Endothelial cell of umbilical vein (primary cell): ENCODE measurements at regions not wholly inside any gene's neighbourhood (a gene's known extent, or its start where the extent isn't known, plus 50 kb on each side); places are given as distances from the start of the nearest gene placed in this dataset.

Experiments
- BruUV-seq: library from RNA; stranded (reverse); fragments of 400-500 nt; replicated peaks from 2 replicates; lab custom pipeline; 2021; lab: Mats Ljungman, UMichigan
- CTCF ChIA-PET: fragments of 300-600, 350-600 bp; sonication (Branson Sonifier 250); formaldehyde crosslinking; loops from one replicate; lab custom pipeline; 2021; ENCODE audit warnings: antibody characterized with exemption, inconsistent platforms; lab: Charles Lee
- POLR2A ChIA-PET: fragments of 300-600, 350-600 bp; sonication (Branson Sonifier 250); formaldehyde crosslinking; loops from one replicate; lab custom pipeline; 2021; ENCODE audit warnings: antibody characterized with exemption, inconsistent platforms; lab: Charles Lee
- DNase-seq: peaks from one replicate; pipeline ENCODE4 v3.0.0-alpha.2; 2011; ENCODE audit warnings: low read depth, low spot score
- FAIRE-seq: peaks from 2 replicates; lab custom pipeline; 2011; peaks lifted over from hg19 to GRCh38; lab: Jason Lieb, UNC
- H2AFZ ChIP-seq: 2 replicates; pipeline ENCODE4 v1.6.0; 2012; ENCODE audit warnings: low read depth, low read length, control low read depth, inconsistent platforms
- H3K27ac ChIP-seq: 2 replicates; pipeline ENCODE4 v1.5.1; 2011; ENCODE audit warnings: low read depth, mild to moderate bottlenecking, control low read depth, low read length, moderate library complexity; ENCODE audit not compliant: insufficient read depth
- H3K27me3 ChIP-seq, 2 experiments: 2 replicates each; pipeline versions ENCODE4 v1.6.0 to v1.6.1; 2011; ENCODE audit warnings: low read length in 2 of 2, mixed read lengths in 1 of 2; ENCODE audit not compliant: control insufficient read depth in 2 of 2, insufficient read depth in 2 of 2
- H3K36me3 ChIP-seq, 2 experiments: 2 replicates in 1 of 2; 3 replicates in 1 of 2; pipeline ENCODE4 v1.5.1; 2011; ENCODE audit warnings: low read length in 2 of 2, mild to moderate bottlenecking in 1 of 2, moderate library complexity in 1 of 2; ENCODE audit not compliant: control insufficient read depth in 2 of 2, insufficient read depth in 2 of 2; ENCODE audit errors: extremely low read depth in 1 of 2
- H3K4me1 ChIP-seq: 3 replicates; pipeline ENCODE4 v1.5.1; 2011; ENCODE audit warnings: mild to moderate bottlenecking, low read length; ENCODE audit not compliant: control insufficient read depth, insufficient read depth; ENCODE audit errors: extremely low read depth
- H3K4me2 ChIP-seq: 2 replicates; pipeline ENCODE4 v1.6.1; 2011; ENCODE audit warnings: low read length, control low read depth, mixed read lengths; ENCODE audit not compliant: insufficient read depth
- H3K4me3 ChIP-seq, 3 experiments: fragments of 200-600 bp in 1 of 3; sonication (generic), shearing (Covaris generic) in 1 of 3; replicated peaks in 1 of 3; 2 replicates each; pipeline ENCODE4 v1.5.1; 2011 to 2016; ENCODE audit warnings: control low read depth in 3 of 3, low read length in 3 of 3, mild to moderate bottlenecking in 2 of 3, inconsistent platforms in 1 of 3, low read depth in 1 of 3, moderate library complexity in 1 of 3; ENCODE audit not compliant: insufficient read depth in 1 of 3
- H3K79me2 ChIP-seq: 2 replicates; pipeline ENCODE4 v1.6.0; 2012; ENCODE audit warnings: low read length, inconsistent platforms; ENCODE audit not compliant: control insufficient read depth, insufficient read depth
- H3K9ac ChIP-seq: replicated peaks from 2 replicates; pipeline ENCODE3; 2011; ENCODE audit warnings: low read length, control low read depth; ENCODE audit not compliant: insufficient read depth; ENCODE audit errors: extremely low read depth
- H3K9me1 ChIP-seq: replicated peaks from 3 replicates; pipeline ENCODE4 v1.6.0; 2011; ENCODE audit warnings: mild to moderate bottlenecking, low read length; ENCODE audit not compliant: control insufficient read depth, insufficient read depth; ENCODE audit errors: extremely low read depth
- H3K9me3 ChIP-seq: replicated peaks from 2 replicates; pipeline ENCODE4 v1.5.1; 2012; ENCODE audit warnings: low read length, inconsistent platforms; ENCODE audit not compliant: control insufficient read depth, insufficient read depth
- H4K20me1 ChIP-seq: replicated peaks from 2 replicates; pipeline ENCODE3; 2011; ENCODE audit warnings: mild to moderate bottlenecking, low read length; ENCODE audit not compliant: control insufficient read depth, insufficient read depth; ENCODE audit errors: extremely low read depth
- CTCF ChIP-seq, 2 donors: IDR thresholded peaks; 1 replicate in 1 of 2; 2 replicates in 1 of 2; pipeline ENCODE4 v1.5.1; 2011; ENCODE audit warnings: low read length in 2 of 2, mild to moderate bottlenecking in 2 of 2, moderate library complexity in 2 of 2, control low read depth in 1 of 2, inconsistent platforms in 1 of 2, low read depth in 1 of 2; ENCODE audit not compliant: insufficient read depth in 1 of 2; ENCODE audit errors: extremely low read depth in 1 of 2
- EZH2 ChIP-seq: IDR thresholded peaks from 2 replicates; pipeline ENCODE4 v1.6.1; 2012; ENCODE audit warnings: borderline replicate concordance, low read depth, mild to moderate bottlenecking, moderate library complexity, low read length, inconsistent platforms; ENCODE audit not compliant: severe bottlenecking
- FOS ChIP-seq: IDR thresholded peaks from 2 replicates; pipeline ENCODE4 v1.6.1; 2011; ENCODE audit warnings: mild to moderate bottlenecking, low read length, moderate library complexity, borderline replicate concordance; ENCODE audit not compliant: insufficient read depth
- GATA2 ChIP-seq: IDR thresholded peaks from 2 replicates; pipeline ENCODE4 v1.7.0; 2011; ENCODE audit warnings: low read depth, mild to moderate bottlenecking, moderate library complexity, mixed read lengths, low read length; ENCODE audit not compliant: insufficient read length, insufficient read depth
- JUN ChIP-seq: IDR thresholded peaks from 2 replicates; pipeline ENCODE4 v1.6.1; 2011; ENCODE audit warnings: borderline replicate concordance, low read depth; ENCODE audit not compliant: insufficient read length, insufficient read depth
- MAX ChIP-seq: IDR thresholded peaks from 2 replicates; pipeline ENCODE4 v1.6.1; 2011; ENCODE audit not compliant: insufficient read depth, insufficient read length
- MYC ChIP-seq: IDR thresholded peaks from one replicate; pipeline ENCODE4 v1.6.1; 2011; ENCODE audit warnings: mild to moderate bottlenecking, low read depth, low read length
- POLR2A ChIP-seq: IDR thresholded peaks from 2 replicates; pipeline ENCODE4 v1.6.1; 2012; ENCODE audit warnings: low read depth, mild to moderate bottlenecking, control low read depth, low read length
- POLR2AphosphoS5 ChIP-seq: IDR thresholded peaks from 2 replicates; pipeline ENCODE4 v1.6.1; 2012; ENCODE audit warnings: low read depth, mild to moderate bottlenecking, control low read depth, low read length, moderate library complexity; ENCODE audit not compliant: insufficient read depth
- dilution Hi-C: fragments of 300-500 bp; cut with MboI; formaldehyde crosslinking; loops from one replicate; pipeline ENCODE4 v1.15.0; 2019; ENCODE audit warnings: low sequenced_read_pairs; ENCODE audit not compliant: extremely low pct_ligation_motif_present
- intact Hi-C: fragments of 100-400 bp; cut with micrococcal nuclease; formaldehyde crosslinking; loops from one replicate; pipeline ENCODE4 v1.10.0; 2022

GRCh38 chr7:9958486-9958885 lies 1015.2 kb upstream of the PHF14 start:
- H3K79me2 ChIP-seq = no peaks in the 10 kb centered on the region
- no peak for DNase-seq
- POLR2A ChIA-PET = no interaction called here
- dilution Hi-C loops = no loop called here
- peaks cover 2% of the 10 kb centered on the region for H3K9me3 ChIP-seq
- no peaks in the 10 kb centered on the region for H4K20me1 ChIP-seq
- no peak overlapping the region for H2AFZ ChIP-seq
- intact Hi-C loops = no loop called here
- no peaks in the 10 kb centered on the region for H3K9me1 ChIP-seq
- no TSS peak for BruUV-seq
- no peak overlapping the region for H3K4me2 ChIP-seq
- FAIRE-seq = no peak
- CTCF ChIA-PET = no interaction called here
- no peaks in the 10 kb centered on the region for H3K4me1 ChIP-seq
- H3K36me3 ChIP-seq = no peaks in the 10 kb centered on the region
- H3K9ac ChIP-seq = no peak overlapping the region
- no peak overlapping the region for H3K4me3 ChIP-seq
- no peak overlapping the region for H3K27ac ChIP-seq
- no peaks in the 10 kb centered on the region for H3K27me3 ChIP-seq
- TF ChIP-seq MAX = no peak
- TF ChIP-seq FOS = no peak
- TF ChIP-seq JUN = no peak

- no peaks in the 10 kb centered on the region for H3K9me3 ChIP-seq
- no peaks in the 10 kb centered on the region for H3K4me1 ChIP-seq
- BruUV-seq = no TSS peak
- no peak overlapping the region for H2AFZ ChIP-seq
- H3K36me3 ChIP-seq = no peaks in the 10 kb centered on the region
- H3K79me2 ChIP-seq = no peaks in the 10 kb centered on the region
- no peaks in the 10 kb centered on the region for H3K9me1 ChIP-seq
- H3K4me3 ChIP-seq = no peak overlapping the region
- dilution Hi-C loops = no loop called here
- H3K9ac ChIP-seq = no peak overlapping the region
- FAIRE-seq (no peak), DNase-seq (no peak)
- ChIA-PET POLR2A (no interaction called here), CTCF (no interaction called here)
- H3K4me2 ChIP-seq = no peak overlapping the region
- no peaks in the 10 kb centered on the region for H4K20me1 ChIP-seq
- no peak for TF ChIP-seq EZH2
- TF ChIP-seq CTCF (IDR thresholded peaks at IDR 0.05; ENCODE audit: extremely low read depth in 1 of 2, insufficient read depth in 1 of 2, low read depth in 1 of 2, low read length in 2 of 2) = no peak
- TF ChIP-seq POLR2A = no peak
- no peak for TF ChIP-seq GATA2
- no peak for TF ChIP-seq MAX
- no peak for TF ChIP-seq FOS
- no peak for TF ChIP-seq MYC
- no peak for TF ChIP-seq JUN
- no peak for TF ChIP-seq POLR2AphosphoS5
- intact Hi-C loops = no loop called here
- no peak overlapping the region for H3K27ac ChIP-seq
- no peaks in the 10 kb centered on the region for H3K27me3 ChIP-seq
Observed at GRCh38 chr7:9960460-9960859, 1013.2 kb upstream of the PHF14 start.
